Activated CD8-positive, alpha-beta T cell treated with anti-CD3 and anti-CD28 coated beads for 36 hours (primary cell): ENCODE measurements at regions not wholly inside any gene's neighbourhood (a gene's known extent, or its start where the extent isn't known, plus 50 kb on each side); places are given as distances from the start of the nearest gene placed in this dataset.
"Not testable (repeated sequence)": the region's sequence is repeated elsewhere in the genome, so short reads cannot be mapped to it uniquely, and the experiment has no call there.

ENCODE experiments used
- ATAC-seq: fragments of 200-7000 bp; cut with Tn5 transposase; one replicate; pipeline ENCODE4 v1.10.0; 2021; ENCODE audit warnings: mild to moderate bottlenecking, moderate library complexity
- CTCF ChIA-PET: fragments of 350-600 bp; sonication (Branson Sonifier 250); formaldehyde crosslinking; loops from one replicate; lab custom pipeline; 2021; ENCODE audit warnings: antibody characterized with exemption; lab: Charles Lee
- POLR2A ChIA-PET: fragments of 350-600 bp; sonication (Branson Sonifier 250); formaldehyde crosslinking; loops from one replicate; lab custom pipeline; 2021; ENCODE audit warnings: antibody characterized with exemption; lab: Charles Lee
- DNase-seq: peaks from one replicate; pipeline ENCODE4 v3.0.0-alpha.2; 2020
- H3K27ac Mint-ChIP-seq: one replicate; pipeline ENCODE4 v1.8.0; 2021; ENCODE audit warnings: mild to moderate bottlenecking, mixed read lengths
- H3K27me3 Mint-ChIP-seq: one replicate; pipeline ENCODE4 v1.8.0; 2021; ENCODE audit warnings: mixed read lengths
- H3K36me3 Mint-ChIP-seq: one replicate; pipeline ENCODE4 v1.8.0; 2021; ENCODE audit warnings: low read depth, mixed read lengths
- H3K4me1 Mint-ChIP-seq: one replicate; pipeline ENCODE4 v1.8.0; 2021; ENCODE audit warnings: low read depth, mixed read lengths
- H3K4me3 Mint-ChIP-seq: one replicate; pipeline ENCODE4 v1.8.0; 2021; ENCODE audit warnings: mild to moderate bottlenecking, moderate library complexity, mixed read lengths
- H3K9me3 Mint-ChIP-seq: one replicate; pipeline ENCODE4 v1.8.0; 2021; ENCODE audit warnings: mixed read lengths
- CTCF ChIP-seq: fragments of 200-600 bp; IDR thresholded peaks from one replicate; pipeline ENCODE4 v1.8.0; 2022; ENCODE audit warnings: antibody characterized with exemption, mild to moderate bottlenecking
- intact Hi-C: fragments of 100-400 bp; cut with micrococcal nuclease; formaldehyde crosslinking; loops from one replicate; pipeline ENCODE4 v1.10.0; 2022

- intact Hi-C loops = no loop called here
- H3K4me1 Mint-ChIP-seq = no peaks in the 10 kb centered on the region
- ATAC-seq = no peak
- no peak for DNase-seq
- no peaks in the 10 kb centered on the region for H3K27me3 Mint-ChIP-seq
- H3K9me3 Mint-ChIP-seq = no peaks in the 10 kb centered on the region
- CTCF ChIA-PET = interaction anchor here (0.9 kb wide), 1 partner anchor 55 kb away, joined by 3 read pairs; no protein-coding TSS in a partner anchor
- no peak overlapping the region for H3K27ac Mint-ChIP-seq
- no peaks in the 10 kb centered on the region for H3K36me3 Mint-ChIP-seq
- no peak for TF ChIP-seq CTCF
- H3K4me3 Mint-ChIP-seq = no peak overlapping the region
- POLR2A ChIA-PET = no interaction called here
These were observed 157.7 kb downstream of the GJA1 start for GRCh38 chr6:121593011-121593641.

GRCh38 chr6:121594053-121594452 is 158.6 kb downstream of the GJA1 start:
- ChIA-PET CTCF (no interaction called here), POLR2A (no interaction called here)
- ATAC-seq = no peak
- Mint-ChIP-seq H3K36me3 (no peaks in the 10 kb centered on the region), H3K4me1 (no peaks in the 10 kb centered on the region), H3K27ac (no peak overlapping the region), H3K4me3 (no peak overlapping the region), H3K9me3 (no peaks in the 10 kb centered on the region), H3K27me3 (no peaks in the 10 kb centered on the region)
- DNase-seq = no peak
- no peak for TF ChIP-seq CTCF
- intact Hi-C loops = no loop called here

- Mint-ChIP-seq H3K27me3 (no peaks in the 10 kb centered on the region), H3K4me3 (no peak overlapping the region), H3K9me3 (no peaks in the 10 kb centered on the region), H3K4me1 (no peaks in the 10 kb centered on the region), H3K27ac (no peak overlapping the region), H3K36me3 (no peaks in the 10 kb centered on the region)
- intact Hi-C loops = no loop called here
- ATAC-seq (no peak), DNase-seq (no peak)
- TF ChIP-seq CTCF = no peak
- ChIA-PET POLR2A (no interaction called here), CTCF (no interaction called here)
These were observed 160.2 kb downstream of the GJA1 start for GRCh38 chr6:121595646-121596045.

GRCh38 chr6:121596441-121596840 is 161.0 kb downstream of the GJA1 start:
- DNase-seq (no peak), ATAC-seq (no peak)
- ChIA-PET CTCF (no interaction called here), POLR2A (no interaction called here)
- H3K27ac Mint-ChIP-seq = no peak overlapping the region
- no peak for TF ChIP-seq CTCF
- H3K36me3 Mint-ChIP-seq = no peaks in the 10 kb centered on the region
- intact Hi-C loops = no loop called here
- no peak overlapping the region for H3K4me3 Mint-ChIP-seq
- no peaks in the 10 kb centered on the region for H3K9me3 Mint-ChIP-seq
- H3K4me1 Mint-ChIP-seq = no peaks in the 10 kb centered on the region
- H3K27me3 Mint-ChIP-seq = no peaks in the 10 kb centered on the region

- Mint-ChIP-seq H3K9me3 (no peaks in the 10 kb centered on the region), H3K4me1 (no peaks in the 10 kb centered on the region), H3K27me3 (no peaks in the 10 kb centered on the region), H3K36me3 (no peaks in the 10 kb centered on the region), H3K4me3 (no peak overlapping the region), H3K27ac (no peak overlapping the region)
- CTCF ChIA-PET = no interaction called here
- DNase-seq (no peak), ATAC-seq (no peak)
- POLR2A ChIA-PET = no interaction called here
- intact Hi-C loops = no loop called here
- no peak for TF ChIP-seq CTCF
These were observed 162.2 kb downstream of the GJA1 start for GRCh38 chr6:121597654-121598053.

- H3K36me3 Mint-ChIP-seq, H3K27ac Mint-ChIP-seq, H3K4me1 Mint-ChIP-seq, ATAC-seq, CTCF ChIA-PET, H3K9me3 Mint-ChIP-seq, DNase-seq, intact Hi-C loops, POLR2A ChIA-PET, H3K27me3 Mint-ChIP-seq, H3K4me3 Mint-ChIP-seq: not testable (repeated sequence)
These were observed 163.9 kb downstream of the GJA1 start for GRCh38 chr6:121599331-121599730.
